ELF-1 (cell line): ENCODE measurements at regions not wholly inside any gene's neighbourhood (a gene's known extent, or its start where the extent isn't known, plus 50 kb on each side); places are given as distances from the start of the nearest gene placed in this dataset.
"Not testable (repeated sequence)": the region's sequence is repeated elsewhere in the genome, so short reads cannot be mapped to it uniquely, and the experiment has no call there.

Source experiments
- DNase-seq: peaks from one replicate; pipeline ENCODE4 v3.0.0-alpha.2; 2016; ENCODE audit warnings: low read depth, low spot score

GRCh38 chr6:12348530-12349511 lies 58.7 kb downstream of the EDN1 start:
- DNase-seq: no peak

DNA sequence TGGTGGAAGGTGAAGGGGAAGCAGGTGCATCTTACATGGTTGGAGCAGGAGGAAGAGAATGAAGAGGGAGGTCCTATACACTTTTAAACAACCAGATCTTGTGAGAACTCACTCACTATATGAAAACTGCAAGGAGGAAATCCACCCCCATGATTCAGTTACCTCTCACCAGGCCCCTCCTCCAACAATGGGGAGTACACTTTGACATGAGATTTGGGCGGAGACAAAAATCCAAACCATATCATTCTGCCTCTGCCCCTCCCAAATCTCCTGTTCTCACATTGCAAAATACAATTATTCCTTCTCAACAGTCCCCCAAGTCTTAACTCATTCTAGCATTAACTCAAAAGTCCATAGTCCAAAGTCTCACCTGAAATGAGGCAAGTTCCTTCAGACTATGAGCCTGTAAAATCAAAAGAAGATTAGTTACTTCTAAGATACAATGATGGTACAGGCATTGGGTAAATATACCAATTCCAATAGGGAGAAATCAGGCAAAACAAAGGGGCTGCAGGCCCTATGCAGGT lies 60.5 kb downstream of the EDN1 start:
- DNase-seq: no peak

GRCh38 chr6:12351672-12352071 lies 61.5 kb downstream of the EDN1 start:
- DNase-seq: peak; percentile 77

GRCh38 chr6:12353731-12354130 lies 63.6 kb downstream of the EDN1 start:
- no peak for DNase-seq

DNA sequence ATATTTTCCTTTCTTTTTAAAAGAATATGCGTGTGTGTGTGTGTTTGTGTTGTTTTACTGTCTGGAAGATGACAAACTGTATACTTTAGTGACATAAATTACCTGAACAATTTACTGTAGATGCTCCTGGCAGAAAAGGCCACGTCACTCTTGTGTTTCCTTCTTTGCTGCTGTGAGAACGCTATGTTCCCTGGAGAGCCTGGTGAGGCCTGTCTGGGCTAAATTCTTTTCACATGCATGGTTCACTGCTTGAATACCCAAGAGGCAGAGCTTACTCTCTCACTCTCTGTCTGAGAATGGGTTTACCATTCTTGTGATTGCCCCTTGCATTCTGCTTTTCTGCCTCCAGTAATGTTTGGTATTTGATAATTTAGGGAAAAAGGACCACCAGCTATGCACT lies 64.3 kb downstream of the EDN1 start:
- peak; percentile 72 for DNase-seq

DNA sequence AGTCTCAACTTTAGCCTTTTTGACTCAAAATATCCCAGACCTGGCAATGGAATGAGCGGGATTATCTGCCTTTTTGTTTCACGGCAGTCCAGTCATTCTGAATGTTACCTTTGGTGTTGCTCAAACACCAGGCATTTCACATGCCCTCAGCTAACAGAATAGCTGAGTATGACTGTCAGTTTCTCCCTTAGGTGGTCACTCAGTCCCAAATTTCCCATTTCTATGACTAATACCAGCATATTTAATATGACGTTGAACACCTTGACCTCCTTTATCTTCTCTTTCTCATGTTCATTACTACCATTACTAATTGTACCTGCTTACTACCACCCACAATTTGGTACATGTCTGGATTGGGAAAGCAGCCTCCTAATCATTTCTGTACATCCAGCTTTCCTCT lies 65.2 kb downstream of the EDN1 start:
- no peak for DNase-seq

DNA sequence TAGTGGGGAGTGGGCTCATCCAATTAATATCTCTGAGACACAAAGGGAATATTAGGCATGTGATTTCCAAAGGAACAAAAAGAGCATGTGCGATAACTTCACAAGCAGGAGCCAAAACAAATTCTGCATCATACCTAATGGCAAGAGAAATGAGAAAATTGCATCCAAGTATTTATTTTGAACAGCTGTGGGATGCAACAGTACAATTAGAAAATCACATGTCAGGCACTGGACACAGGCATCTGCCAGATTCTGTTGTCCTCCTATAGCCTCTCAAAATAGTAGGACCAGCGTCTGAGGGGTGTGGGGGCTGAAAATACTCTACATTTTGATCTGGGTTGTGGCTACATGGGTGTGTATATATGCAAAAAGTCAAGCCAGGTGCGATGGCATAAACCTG lies 66.3 kb downstream of the EDN1 start:
- DNase-seq: no peak

DNA sequence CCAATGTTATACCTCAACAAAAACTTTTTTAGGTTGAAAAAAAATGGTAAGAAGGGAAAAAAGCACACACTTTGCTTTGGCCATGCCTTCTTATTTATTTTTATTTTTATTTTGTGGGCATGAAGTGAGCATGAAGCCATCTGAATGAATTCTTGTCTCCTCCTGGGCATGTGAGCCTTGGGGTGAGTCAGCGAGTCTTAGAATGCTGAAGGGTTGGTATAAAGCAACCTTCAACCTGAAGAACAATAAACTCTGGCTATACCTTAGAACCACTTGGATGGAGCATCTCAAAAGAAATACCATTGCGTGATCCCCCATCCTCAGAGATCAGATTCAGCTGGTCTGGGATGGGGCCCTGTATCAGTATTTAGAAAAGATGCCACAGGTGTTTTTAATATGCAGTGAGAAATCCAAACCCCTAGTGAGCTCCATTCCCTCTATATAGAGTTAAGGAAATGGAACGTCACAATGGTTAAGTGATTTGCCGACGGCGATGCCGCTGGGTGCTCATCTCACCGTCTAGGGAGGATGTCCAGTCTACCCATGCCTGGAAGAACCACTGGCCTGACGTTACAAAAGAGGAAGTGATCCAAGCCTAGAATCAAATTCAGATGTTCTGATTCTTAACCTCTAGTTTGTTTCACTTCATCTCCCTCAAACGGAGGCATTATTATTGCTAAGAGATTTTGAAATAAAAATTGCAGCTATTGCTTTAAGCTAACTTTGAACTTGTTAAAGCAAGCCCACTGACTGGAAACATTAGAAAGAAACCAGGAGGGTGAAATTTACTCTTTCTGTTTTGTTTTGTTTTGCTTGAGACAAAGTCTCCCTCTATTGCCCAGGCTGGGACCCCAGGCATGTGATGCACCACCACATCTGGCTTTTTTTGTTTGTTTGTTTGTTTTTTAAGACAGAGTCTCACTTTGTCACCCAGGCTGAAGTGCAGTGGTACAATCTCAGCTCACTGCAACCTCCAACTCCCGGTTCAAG lies 67.1 kb downstream of the EDN1 start:
- DNase-seq: no peak

GRCh38 chr6:12359036-12359435 lies 68.9 kb downstream of the EDN1 start:
- DNase-seq: no peak

DNA sequence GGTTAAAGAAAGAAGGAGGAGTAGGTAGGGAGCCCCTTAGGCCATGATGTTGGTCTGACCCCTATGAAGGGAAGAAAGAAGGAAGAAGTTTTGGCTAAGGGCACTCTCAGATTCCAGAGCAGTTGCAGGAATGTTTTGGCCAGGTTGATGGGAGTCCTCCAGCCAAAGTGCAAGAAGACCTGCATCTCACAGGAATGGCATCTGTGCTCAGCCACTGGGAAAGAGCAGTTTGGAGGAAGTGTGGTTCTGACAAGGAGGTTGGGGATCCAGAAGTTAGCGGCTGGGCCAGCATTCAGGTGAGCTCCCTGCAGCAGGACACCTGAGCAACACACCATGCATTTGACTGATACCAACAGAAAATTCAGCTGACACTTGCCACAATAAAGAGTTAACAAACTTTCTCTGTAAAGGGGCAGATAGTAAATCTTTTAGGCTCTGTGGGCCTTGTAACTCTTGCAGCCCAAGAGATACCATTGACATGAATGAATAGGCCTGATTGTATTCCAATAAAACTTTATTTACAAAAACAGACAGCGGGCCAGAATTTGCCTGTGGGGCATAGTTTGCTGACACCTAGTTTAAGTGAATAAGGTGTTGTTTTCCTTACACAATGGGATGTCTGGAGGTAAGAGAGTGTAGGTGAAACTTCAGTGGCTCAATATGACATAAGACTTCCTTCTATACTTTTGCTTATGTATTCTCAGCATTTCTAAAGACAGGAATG lies 71.0 kb downstream of the EDN1 start:
- DNase-seq: peak; percentile 40

GRCh38 chr6:12363277-12363650 lies 73.1 kb downstream of the EDN1 start:
- not testable (repeated sequence) for DNase-seq

- no peak for DNase-seq
Measured at GRCh38 chr6:12363651-12364381, 73.7 kb downstream of the EDN1 start.

DNA sequence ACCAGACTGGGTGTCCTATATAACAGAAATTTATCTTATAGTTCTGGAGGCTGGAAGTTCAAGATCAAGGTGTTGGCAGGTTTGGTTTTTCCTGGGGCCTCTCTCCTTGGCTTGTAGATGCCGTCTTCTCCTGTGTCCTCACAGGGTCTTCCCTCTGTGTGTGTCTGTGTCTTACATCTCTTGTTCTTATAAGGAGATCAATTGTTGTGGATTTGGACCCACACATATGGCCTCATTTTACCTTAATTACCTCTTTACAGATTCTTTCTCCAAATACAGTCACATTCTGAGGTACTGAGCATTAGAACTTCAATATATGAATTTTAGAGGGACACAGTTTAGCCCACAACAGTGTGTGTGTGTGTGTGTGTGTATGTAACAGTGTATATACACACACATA lies 74.5 kb downstream of the EDN1 start:
- DNase-seq: no peak

GRCh38 chr6:12366731-12367130 lies 76.6 kb downstream of the EDN1 start:
- DNase-seq: no peak

DNA sequence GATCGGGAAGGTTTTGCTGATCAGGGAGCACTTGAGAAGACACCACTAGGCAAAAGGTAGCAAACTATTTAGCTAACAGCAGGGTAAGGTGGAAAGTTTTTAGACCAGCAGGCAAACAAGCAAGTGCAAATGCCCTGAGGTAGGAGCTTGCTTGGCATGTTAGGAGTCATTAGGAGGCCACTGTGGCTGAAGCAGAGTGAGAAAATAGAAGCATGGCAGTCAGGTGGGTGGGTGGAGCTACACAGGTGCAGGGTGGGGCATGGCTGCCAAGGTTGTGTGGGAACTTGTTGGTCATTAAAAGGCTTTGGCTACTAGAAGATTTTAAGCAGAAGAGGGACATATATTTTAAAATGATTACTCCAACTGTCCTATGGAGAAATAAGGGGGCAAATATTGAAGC lies 77.3 kb downstream of the EDN1 start:
- DNase-seq: no peak

DNA sequence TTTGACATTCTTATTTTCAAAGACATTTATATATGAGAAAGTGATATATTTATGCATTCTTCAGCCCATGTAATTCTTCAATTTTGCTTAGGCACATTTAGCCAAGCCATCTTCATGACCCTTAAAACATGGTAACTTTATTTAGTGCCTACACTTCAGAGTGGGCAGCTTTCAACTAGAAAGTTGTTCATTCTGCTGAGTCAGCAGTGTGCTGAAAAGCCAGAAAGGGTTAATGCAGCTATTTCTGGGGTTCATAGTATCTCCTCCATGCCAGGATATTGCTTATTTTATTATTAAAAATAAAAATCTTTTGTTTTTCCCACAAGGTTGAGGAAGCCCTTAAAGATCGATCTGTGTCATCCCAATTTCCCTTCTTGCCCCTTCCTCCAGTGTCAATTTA lies 79.2 kb downstream of the EDN1 start:
- no peak for DNase-seq

DNA sequence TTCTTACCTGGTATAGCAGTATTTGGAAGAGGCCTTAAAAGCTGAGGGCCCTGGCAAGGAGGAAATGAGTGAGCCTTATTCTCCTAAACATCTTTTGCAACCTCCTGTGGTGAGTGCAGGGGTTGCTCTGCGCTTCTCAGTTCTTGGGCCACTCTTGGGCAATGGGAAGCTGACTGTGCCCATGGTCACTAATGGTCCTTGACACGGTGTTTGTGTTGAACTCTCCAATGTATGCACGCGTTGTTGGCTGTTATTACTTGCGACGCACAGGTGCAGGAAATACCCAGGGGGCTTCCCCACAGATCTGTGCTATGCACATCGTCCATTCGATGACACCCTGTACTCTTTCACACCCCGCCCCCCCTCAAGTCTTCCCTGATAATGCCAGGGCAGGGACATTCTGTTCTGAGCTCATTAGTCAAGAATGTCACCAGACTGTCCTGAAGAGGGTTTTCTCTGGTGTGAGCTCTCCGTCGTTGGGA lies 79.7 kb downstream of the EDN1 start:
- DNase-seq: peak; percentile 17

DNA sequence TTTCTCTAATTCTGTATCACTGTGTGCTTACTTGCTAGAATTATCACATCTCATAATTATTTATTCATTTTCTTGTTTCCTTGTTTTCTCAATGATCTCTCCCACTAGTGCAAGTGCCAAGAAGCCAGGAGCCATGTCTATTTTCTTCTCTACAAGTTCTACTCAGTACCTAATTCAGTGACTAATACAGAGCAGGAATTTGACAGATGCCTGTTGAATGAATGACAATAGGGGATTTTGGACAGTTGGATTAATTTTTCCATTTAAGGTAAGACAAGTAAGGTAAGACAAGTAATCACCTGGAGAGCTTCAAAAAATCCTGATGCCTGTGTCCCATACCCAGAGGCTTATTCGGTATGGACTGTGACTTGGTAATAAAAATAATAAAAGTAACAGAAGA lies 81.0 kb downstream of the EDN1 start:
- DNase-seq: no peak

DNA sequence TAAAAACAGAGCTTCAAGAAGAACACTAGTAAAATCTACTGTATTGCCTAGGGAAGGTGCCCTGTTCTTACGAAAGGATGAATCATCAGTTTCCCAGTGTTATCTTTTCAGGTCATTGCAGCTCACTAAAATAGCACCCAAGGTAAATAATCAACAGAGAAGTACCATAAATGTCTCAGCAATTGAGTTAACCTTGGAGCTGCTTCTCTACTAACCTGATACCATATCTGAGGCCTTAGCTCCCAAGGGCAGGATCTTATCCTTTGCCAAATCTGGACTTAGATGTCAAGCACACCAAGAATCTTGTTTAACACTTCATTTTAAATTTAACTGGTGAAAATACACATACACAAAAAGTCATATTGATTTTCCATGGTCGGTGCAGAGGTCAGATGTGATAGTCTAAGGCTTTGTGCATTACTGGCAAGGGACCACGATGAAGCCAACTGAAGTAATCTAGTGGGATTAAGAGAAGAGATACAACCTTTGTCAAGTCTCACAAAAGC lies 81.5 kb downstream of the EDN1 start:
- no peak for DNase-seq

- DNase-seq: no peak
Measured at GRCh38 chr6:12379181-12379580, 89.0 kb downstream of the EDN1 start.
